Left colon (tissue), 2 donors: ENCODE measurements at regions not wholly inside any gene's neighbourhood (a gene's known extent, or its start where the extent isn't known, plus 50 kb on each side); places are given as distances from the start of the nearest gene placed in this dataset.

Experiments
- ATAC-seq: fragments of 200-7000 bp; cut with Tn5 transposase; one replicate; pipeline ENCODE4 v1.9.1; 2020; ENCODE audit warnings: mild to moderate bottlenecking, moderate library complexity
- DNase-seq, 2 donors: peaks; one replicate each; pipeline ENCODE4 v3.0.0-alpha.2; 2020
- intact Hi-C, 2 donors: fragments of 100-400 bp; cut with DNase I in 1 of 2; cut with micrococcal nuclease in 1 of 2; formaldehyde crosslinking; loops; one replicate each; pipeline versions ENCODE4 v1.11.2 to v1.14.0; 2022; cut with DNase I, micrococcal nuclease
- donor health status: DM: no; HTN: no; CAD: no.
- donor health status: DM: yes; HTN: yes; CAD: no.

DNA sequence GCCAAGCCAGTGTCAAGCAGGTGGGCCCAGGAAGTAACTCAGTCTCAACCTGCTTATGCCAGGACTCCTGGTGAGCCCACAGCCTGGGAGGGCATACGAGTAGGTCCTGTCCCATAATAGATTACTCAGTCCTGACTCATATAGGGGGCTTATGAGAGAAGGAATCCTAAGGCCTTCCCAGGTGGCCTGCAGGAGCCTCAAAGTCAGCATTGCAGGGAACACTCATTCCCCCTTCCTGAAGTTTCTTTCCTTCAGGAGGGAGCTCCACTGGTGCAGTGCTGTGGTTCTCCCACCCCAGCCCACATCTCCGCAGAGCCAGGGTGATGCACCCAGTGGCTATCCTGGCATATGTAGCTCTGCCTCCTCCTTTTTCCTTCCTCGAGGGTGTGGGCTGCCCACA is 137.3 kb downstream of the ZIC5 start:
- ATAC-seq = no peak

DNA sequence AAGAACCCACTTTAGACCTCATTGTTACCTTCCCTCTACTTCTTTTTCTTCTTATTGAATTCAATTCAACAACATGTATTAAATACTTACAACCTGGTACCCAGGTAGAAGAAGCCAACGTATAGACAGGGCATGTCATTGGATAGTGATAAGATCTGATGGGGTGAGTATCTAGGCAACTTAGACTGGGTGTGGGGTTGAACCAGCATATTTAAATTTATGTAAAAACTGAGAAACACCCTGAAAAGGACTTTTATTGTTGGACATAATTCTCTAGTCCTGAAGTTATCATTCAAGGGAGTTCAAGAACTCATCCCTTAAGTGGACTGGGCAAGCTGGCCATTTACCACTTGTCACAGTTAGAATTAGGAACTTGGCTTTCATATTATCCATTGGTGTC is 139.2 kb downstream of the ZIC5 start:
- ATAC-seq (no peak), DNase-seq (no peak)
- intact Hi-C loops = no loop called here

More for the DNA sequence above, 137.3 kb downstream of the ZIC5 start:
- intact Hi-C loops = no loop called here
- no peak for DNase-seq

DNA sequence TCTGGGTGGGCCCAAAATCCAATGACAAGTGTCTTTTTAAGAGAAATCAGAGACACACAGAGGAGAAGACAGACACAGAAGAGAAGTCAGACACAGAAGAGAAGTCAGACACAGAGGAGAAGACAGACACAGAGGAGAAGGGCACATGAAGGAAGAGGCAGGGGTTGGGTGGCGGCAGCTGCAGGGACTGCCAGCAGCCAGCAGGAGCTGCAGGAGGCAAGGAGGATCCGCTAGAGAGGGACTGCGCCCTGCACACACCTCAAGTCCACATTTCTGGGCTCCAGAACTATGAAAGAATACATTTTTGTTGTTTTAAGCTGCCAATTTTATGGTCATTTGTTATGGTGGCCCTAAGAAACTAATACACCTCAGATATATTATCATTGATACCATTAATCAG is 140.6 kb downstream of the ZIC5 start:
- intact Hi-C loops = no loop called here
- no peak for ATAC-seq
- DNase-seq = no peak

DNA sequence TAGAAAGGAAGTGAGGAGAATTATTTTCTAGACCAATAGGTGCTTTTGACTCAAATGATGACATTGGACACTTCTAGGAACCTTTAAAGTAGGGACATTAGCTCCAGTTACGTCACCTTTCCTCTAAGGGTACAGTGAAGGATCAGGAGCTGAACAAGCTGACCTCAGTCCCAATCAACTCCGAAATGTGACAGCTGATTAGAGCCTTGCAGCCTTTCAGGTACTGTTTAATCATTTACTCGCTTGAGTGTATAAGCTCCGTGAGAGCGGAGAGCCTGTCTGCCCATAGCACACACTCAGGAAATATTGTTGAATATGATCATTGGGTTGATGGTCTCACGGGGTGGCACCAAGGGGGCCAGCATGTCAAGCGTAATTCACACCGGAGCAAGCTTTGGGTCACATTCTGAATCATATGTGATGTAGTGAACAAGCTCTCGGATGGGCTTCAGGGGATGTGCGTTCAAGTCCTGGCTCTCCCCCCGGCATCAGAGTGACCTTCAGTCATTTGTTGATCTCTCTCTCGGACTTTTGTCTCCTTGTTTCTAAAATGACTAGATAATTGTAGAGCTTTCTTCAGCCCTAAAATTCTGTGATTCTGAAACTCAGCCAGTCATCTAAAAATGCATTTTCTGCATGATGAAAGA is 141.9 kb downstream of the ZIC5 start:
- intact Hi-C loops = no loop called here
- DNase-seq (no peak), ATAC-seq (peak; percentile 69)

DNA sequence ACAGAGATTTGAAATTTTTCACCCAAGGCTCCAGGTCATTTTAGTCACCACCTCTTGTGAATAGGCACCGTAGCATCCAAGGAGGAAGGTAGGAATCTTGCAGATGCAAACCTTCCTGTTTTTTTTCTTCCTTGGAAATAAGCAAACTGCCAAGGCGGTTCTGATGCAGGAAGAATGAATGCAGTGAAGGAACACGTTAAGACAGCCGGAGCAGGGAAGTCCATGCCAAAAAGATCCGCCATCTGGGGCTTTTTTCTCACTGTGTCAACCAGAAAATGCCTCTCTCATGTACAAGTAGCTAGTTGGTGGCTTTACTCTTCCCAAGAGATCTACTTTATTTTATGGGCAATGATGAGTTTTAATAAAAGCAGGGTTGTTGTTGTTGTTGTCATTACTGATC is 142.4 kb downstream of the ZIC5 start:
- DNase-seq (no peak), ATAC-seq (no peak)
- intact Hi-C loops = no loop called here

DNA sequence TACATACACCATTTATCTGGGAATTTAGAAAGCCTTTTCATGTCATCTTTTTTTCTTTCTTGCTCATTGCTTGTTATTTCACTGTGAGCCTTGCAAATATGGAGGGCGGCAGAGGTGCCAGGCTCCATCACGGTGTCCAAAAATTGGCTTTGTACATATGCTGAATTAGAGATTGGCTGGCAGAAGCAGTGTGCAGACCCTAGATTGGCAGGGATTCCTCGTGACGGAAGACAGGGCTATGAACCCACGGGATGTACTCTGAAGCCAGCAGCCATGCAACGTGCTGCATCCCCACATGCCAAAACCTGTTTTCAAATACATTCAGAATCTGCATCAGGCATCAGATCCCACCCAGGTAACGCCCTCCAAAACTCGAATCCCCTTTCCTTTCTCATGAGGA is 142.8 kb downstream of the ZIC5 start:
- intact Hi-C loops = no loop called here
- no peak for ATAC-seq
- no peak for DNase-seq

DNA sequence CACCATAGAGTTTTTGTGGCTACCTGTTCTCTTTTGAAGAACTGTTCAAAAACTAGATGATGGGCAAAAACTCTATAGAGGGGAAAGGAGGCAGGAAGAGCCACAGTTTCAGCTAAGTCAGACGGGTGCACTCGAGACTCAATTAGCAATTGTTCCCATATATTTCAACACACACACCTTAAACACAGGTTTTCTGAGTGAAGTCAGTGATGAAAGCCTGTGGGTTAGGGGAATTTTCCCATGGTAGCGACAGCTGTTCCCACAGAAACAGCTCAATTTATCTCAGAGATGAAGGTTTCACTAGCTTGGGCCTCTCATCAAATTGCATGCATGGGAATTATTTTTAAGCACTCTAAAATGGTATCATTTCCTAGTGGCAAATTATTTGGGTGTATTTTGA is 143.4 kb downstream of the ZIC5 start:
- no peak for ATAC-seq

DNA sequence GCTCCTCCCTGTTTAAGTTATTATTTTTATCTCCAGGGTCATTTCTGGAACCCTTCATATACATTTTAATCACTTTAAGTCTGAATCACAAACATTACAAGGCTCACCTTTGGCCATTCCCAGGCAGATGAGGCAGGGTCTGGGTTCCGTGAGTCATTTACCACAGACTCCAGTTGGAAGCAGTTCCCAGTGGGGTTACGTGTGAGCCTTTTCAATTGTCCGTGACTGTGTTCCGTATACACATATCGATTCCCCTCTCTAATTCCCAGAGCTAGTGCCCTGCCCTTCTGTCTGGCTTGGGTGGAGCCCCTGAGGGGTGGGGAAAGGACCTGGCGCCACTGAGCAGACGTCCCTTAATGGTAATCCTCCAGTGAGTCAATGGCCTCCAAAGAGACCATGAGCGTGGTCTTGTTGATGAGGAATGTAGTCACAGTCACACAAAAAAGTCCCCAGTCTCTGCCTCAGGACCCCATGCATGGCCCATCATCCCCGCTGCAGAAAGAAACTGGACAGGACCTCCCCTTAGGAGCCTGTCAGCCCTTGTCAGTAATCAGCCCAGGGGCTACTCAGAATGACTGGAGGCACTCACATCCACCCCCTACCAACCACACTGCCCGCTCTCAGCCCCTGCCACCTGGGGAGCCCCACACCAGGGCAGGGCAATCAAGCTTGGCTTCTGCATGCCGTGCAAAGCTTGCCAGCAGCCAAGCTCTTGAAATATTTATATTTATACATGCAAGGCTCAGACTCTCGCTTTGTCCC is 144.4 kb downstream of the ZIC5 start:
- ATAC-seq (no peak), DNase-seq (no peak)
- intact Hi-C loops = no loop called here

More for the DNA sequence above, 143.4 kb downstream of the ZIC5 start:
- DNase-seq = no peak
- intact Hi-C loops = no loop called here

DNA sequence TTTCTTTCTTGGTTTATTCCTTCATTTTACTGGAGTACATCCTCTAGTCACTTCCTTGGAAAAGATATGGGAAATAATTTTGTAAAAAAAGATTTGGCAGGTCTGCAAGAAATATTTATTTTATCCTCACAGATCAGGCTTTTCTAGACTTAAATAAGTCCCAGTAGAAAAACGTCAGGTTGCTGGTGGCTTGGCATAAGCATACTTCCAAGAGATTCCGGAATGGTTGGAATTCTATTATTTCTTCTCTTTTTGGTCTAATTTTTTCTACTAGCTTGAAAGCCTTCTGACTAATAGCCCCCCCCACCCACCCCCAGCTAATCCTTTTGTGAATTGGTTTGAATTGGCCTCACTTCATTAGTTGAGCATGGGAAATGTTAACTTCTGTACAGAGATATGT is 147.6 kb downstream of the ZIC5 start:
- no peak for DNase-seq
- ATAC-seq = no peak
- intact Hi-C loops = no loop called here

DNA sequence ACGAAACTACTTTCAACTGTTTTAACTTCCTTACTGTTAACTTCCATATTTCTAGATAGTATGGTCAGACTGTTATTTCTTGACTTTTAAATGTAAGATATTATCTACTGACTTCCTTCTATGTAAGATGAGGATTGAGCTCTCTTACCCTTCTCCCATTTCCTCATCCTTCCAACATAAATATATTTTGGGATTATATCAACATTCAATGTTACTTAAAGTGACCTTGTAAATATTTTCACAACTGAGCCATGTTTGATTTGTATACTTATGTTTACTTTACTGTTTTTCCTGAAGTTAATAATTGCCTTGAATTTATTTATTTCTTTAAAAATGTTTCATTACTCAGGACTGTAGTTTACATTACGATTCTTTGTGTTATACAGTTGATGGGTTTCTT is 148.7 kb downstream of the ZIC5 start:
- intact Hi-C loops = no loop called here
- no peak for ATAC-seq
- no peak for DNase-seq

DNA sequence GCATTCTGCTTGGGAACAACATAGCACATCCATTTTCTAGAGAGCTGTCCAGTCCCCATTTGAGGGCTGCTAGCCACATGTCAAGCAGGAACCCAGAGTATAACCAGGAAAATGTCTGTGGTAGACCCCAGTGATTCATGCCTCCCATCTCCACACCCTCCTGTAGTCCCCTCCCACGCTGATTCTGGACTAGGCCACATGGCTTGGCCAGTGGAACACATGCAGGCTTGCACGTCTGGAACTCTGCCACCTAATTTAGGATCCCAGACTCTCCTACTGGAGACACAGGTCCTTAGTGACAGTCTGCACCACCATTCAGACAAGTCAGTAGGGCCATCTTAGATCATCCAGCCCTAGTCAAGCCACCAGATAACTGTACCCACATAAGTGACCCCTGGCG is 149.8 kb downstream of the ZIC5 start:
- ATAC-seq (no peak), DNase-seq (no peak)
- intact Hi-C loops = no loop called here

DNA sequence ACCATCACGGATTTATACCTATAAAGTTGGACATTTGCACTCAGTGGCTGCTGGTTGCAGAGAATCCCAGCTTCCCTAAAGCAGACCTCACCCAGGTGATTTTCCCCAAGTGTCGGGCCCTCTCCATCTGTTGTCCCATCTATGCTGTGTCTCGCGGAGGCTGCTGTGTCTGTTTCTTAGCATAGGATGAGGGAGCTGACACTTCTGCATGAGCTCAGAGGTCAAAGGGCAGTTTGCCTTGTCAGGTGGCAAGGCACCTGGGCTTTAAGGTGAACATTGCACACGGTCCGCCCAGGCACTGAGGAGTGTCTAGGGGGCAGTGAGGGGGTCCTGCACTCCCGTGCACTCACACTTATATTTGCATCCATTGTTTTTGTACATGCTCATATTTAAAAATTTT is 151.6 kb downstream of the ZIC5 start:
- no peak for ATAC-seq
- no peak for DNase-seq
- intact Hi-C loops = no loop called here

DNA sequence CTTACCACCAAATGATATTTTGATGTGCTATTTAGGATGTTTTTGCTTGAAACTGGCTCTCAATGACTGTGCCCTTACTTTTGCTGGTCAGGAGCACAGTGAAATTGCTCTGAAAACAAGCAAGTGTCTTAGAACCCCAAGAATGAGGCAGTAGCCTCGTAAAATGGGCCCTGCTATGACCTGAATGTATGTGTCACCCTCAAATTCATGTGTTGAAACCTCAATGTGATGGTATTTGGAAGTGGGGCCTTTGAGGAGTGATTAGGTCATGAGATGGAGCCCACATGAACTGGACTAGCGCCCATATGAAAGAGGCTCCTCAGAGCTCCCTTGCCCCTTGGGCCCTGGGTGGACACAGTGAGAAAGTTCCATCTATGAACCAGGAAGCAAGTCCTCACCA is 155.2 kb downstream of the ZIC5 start:
- DNase-seq = no peak
- ATAC-seq = no peak
- intact Hi-C loops = no loop called here

DNA sequence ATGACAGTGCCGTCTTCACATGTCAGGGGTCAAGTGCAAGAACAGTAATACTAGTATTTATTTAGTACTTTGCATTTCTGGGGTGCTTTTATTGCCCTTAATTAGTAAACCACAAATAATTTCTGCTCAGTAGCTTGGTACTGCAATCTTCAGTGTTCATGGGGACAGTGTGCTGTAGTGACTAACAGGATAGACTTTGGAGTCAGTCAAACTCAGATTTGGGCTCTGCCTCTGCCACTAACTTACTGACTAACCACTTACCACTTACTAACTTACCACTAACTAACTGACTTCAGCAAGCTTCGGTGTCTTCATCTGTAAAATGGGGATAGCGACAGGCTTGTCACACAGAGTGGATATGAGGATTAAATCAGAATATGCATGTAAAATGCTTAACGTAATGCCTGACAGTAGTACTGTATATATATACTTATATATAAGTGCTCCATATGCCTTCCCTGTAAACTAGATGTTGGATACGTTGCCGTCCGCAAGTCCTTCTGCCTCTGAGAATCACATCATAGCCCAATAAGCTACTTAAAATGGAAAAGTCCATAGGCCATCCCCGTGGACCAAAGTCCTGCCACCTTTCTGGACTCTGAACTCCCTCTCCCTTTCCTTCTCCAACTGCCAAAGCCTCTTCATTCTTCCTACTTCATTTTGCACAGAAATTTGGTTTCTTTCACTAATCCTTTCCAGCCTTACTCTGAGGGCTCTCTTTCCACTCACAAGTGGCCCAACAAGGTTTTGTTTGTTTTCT is 158.1 kb downstream of the ZIC5 start:
- DNase-seq = no peak
- peak; percentile 40 for ATAC-seq
- intact Hi-C loops = no loop called here

DNA sequence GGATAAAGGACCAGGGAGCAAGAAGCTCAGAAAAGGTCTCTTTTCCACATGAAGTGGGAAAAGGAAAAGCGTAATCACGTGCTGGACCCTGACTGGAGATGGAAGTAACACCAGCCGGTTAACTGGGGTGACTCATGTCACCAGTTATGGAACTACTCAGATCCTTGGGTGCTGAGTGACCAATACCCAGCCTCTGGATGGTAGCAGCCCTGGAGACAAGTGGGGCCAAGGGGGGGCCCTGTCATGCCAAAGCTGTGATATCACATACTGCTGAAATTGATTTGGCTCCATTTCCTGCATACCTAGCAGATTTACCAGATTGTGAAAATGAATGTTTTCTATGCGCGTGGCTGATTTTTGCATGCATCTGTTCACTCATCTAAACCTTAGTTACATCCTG is 158.9 kb downstream of the ZIC5 start:
- intact Hi-C loops = no loop called here
- DNase-seq (no peak), ATAC-seq (no peak)

DNA sequence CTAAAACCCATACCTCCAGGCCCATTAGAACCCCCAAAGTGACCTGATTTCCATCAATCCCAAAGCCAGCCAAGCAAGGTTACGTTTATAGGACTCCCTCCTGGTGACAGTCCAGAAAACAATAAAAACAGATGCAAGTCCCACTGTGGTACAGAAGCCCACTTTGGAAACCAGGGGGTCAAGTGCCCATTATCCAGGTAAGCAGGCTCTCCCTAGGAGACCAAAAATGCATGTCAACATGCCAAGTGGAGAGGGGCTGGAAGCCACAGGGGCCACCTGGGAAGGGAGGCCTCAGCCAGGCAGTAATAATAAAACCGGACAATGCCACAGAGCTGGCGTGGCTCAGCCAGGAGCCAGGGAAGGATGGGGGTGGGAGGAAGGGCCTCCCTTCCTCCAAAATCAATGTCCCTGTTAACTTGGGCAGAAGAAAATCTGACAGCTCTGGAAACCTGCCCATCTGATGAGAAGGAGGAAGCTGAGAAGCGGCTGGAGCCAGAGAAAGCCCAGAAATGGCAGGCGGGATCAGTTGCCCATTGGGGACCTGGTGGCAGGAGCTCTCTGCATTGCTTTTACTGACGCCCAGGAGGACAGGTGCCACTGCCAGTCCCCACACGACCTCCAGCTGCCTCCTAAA is 160.4 kb downstream of the ZIC5 start:
- ATAC-seq = no peak
- DNase-seq = no peak
- intact Hi-C loops = no loop called here

DNA sequence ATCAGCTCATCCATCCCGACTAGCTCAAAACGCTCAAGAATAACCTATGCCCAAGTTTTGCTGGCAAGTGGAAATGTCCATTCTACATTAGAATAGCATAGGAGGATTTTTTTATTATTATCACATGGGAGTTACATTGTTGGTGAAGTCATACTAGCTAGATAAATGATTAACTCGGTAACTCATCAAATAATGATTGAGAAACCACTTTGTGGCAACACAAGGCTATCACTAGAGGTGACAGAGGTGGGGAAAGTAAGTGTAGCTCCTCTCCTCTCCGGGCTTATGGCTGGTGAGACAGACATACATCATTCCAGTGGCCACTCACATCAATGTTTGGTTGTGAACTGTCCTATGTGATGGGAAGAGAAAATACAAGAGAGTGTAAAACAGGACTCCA is 161.6 kb downstream of the ZIC5 start:
- ATAC-seq = peak; percentile 81
- intact Hi-C loops = no loop called here

DNA sequence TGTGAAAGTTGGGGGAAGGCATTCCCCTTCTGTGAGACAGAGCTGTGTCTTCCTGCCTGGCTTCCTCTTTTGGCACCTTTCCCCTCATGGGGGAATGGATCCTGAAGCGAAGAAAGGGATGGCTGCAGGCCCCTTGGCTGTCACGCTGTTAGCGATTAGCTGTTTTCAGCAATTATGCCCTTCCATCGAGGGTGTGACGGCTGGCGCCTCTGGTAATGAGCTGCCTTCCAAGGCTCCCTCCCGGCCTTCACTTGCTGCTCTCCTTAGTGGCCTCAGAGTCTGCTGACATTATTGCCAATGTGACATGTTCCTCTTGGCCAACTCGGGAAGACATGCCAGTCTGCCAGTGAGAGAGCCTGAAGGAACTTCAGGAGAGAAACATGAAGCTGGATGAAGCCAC is 162.1 kb downstream of the ZIC5 start:
- no peak for ATAC-seq
- intact Hi-C loops = no loop called here
- DNase-seq = no peak

More for the DNA sequence above, 161.6 kb downstream of the ZIC5 start:
- no peak for DNase-seq

DNA sequence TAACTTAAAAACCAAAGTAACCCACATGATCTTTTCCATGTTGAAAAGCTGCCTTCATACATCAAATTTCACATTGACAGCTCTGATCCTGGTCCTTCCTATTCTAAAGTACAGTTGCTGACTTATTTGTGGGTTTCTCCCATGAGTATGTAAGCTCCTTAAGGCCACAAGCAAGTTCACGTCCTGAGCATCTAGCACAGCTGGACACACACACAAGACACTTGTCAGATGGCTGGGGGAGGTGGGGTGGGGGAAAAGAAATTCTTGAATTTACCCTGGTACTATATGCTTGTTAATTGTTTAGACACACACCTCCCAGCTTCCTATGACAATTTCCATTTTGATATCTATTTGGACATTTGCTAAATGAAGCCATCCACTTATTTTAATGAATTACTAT is 162.8 kb downstream of the ZIC5 start:
- no peak for DNase-seq

DNA sequence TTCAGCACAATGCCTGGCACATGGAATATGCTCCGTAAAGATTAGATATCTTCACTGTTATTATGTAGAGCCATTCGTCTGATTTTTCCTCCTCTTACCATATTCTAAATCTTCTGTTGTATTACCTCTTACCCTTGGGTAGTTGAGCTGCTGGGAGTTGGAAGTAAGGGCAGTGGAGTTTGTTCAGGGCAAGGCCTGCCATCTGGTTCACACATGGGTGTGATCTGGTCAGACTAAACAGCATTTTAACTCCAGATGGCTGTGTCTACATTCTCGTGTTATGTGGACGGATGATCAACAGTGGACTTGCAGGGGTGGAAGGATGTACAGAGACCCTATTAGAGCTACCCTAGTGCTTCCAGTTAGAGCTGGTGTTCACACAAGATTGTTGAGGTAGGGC is 164.9 kb downstream of the ZIC5 start:
- ATAC-seq = peak; percentile 81
- intact Hi-C loops = no loop called here
- peak in 1 of 2 donors; percentile 13 for DNase-seq

More for the DNA sequence above, 162.8 kb downstream of the ZIC5 start:
- intact Hi-C loops = no loop called here
- no peak for ATAC-seq
